SK-N-SH treated with all-trans-retinoic acid at 6 μM for 48 hours (cell line): ENCODE measurements at regions not wholly inside any gene's neighbourhood (a gene's known extent, or its start where the extent isn't known, plus 50 kb on each side); places are given as distances from the start of the nearest gene placed in this dataset.

ENCODE experiments used
- ATAC-seq: fragments of 200-7000 bp; cut with Tn5 transposase; 3 replicates; pipeline ENCODE4 v1.9.1; 2020; ENCODE audit warnings: mild to moderate bottlenecking, moderate library complexity
- ARNTL ChIP-seq: fragments of 450-650 bp; formaldehyde crosslinking; IDR thresholded peaks from 2 replicates; pipeline ENCODE4 v1.5.0; 2020; ENCODE audit warnings: low read depth, mild to moderate bottlenecking, moderate library complexity, borderline replicate concordance
- CREB5 ChIP-seq: fragments of 250-450 bp; sonication (Bioruptor Pico); IDR thresholded peaks from 2 replicates; pipeline ENCODE4 v1.5.1; 2020; ENCODE audit warnings: low read depth, mild to moderate bottlenecking, moderate library complexity
- CSDC2 ChIP-seq: fragments of 250-450 bp; sonication (Bioruptor Pico); IDR thresholded peaks from 2 replicates; pipeline ENCODE4 v1.5.0; 2020; ENCODE audit warnings: mild to moderate bottlenecking, moderate library complexity
- CSRNP3 ChIP-seq: fragments of 250-450 bp; sonication (Bioruptor Pico); IDR thresholded peaks from 2 replicates; pipeline ENCODE4 v1.5.1; 2021; ENCODE audit warnings: mild to moderate bottlenecking, moderate library complexity
- ESRRG ChIP-seq: fragments of 250-450 bp; sonication (Bioruptor Pico); IDR thresholded peaks from 2 replicates; pipeline ENCODE4 v1.6.1; 2021; ENCODE audit warnings: mild to moderate bottlenecking
- ISL1 ChIP-seq: fragments of 250-450 bp; sonication (Bioruptor Pico); IDR thresholded peaks from 2 replicates; pipeline ENCODE4 v2.1.2; 2022; ENCODE audit warnings: mild to moderate bottlenecking, moderate library complexity
- OSR1 ChIP-seq: fragments of 250-450 bp; sonication (Bioruptor Pico); IDR thresholded peaks from 2 replicates; pipeline ENCODE4 v1.8.0; 2022; ENCODE audit warnings: moderate library complexity, mild to moderate bottlenecking, inconsistent platforms
- PATZ1 ChIP-seq: fragments of 250-450 bp; sonication (Bioruptor Pico); IDR thresholded peaks from 2 replicates; pipeline ENCODE4 v1.8.0; 2020; ENCODE audit warnings: mild to moderate bottlenecking, moderate library complexity, borderline replicate concordance
- POU6F1 ChIP-seq: fragments of 250-450 bp; sonication (Bioruptor Pico); IDR thresholded peaks from 2 replicates; pipeline ENCODE4 v1.8.0; 2021; ENCODE audit warnings: low read depth, mild to moderate bottlenecking, moderate library complexity, borderline replicate concordance
- PPARA ChIP-seq: fragments of 250-450 bp; sonication (Bioruptor Pico); IDR thresholded peaks from 2 replicates; pipeline ENCODE4 v1.5.0; 2020; ENCODE audit warnings: mild to moderate bottlenecking, borderline replicate concordance
- SNAI2 ChIP-seq: fragments of 250-450 bp; sonication (Bioruptor Pico); IDR thresholded peaks from 2 replicates; pipeline ENCODE4 v1.5.0; 2020; ENCODE audit warnings: mild to moderate bottlenecking, moderate library complexity
- TCF4 ChIP-seq: fragments of 250-450 bp; sonication (Bioruptor Pico); IDR thresholded peaks from 2 replicates; pipeline ENCODE4 v1.8.0; 2021; ENCODE audit warnings: mild to moderate bottlenecking, moderate library complexity, borderline replicate concordance
- TOX ChIP-seq: fragments of 250-450 bp; sonication (Bioruptor Pico); IDR thresholded peaks from 2 replicates; pipeline ENCODE4 v1.8.0; 2021; ENCODE audit warnings: mild to moderate bottlenecking, moderate library complexity, borderline replicate concordance
- TSHZ2 ChIP-seq: fragments of 250-450 bp; sonication (Bioruptor Pico); IDR thresholded peaks from 2 replicates; pipeline ENCODE4 v1.5.0; 2020; ENCODE audit warnings: mild to moderate bottlenecking, moderate library complexity
- ZC3H10 ChIP-seq: fragments of 250-450 bp; sonication (Bioruptor Pico); IDR thresholded peaks from 2 replicates; pipeline ENCODE4 v1.5.1; 2021; ENCODE audit warnings: mild to moderate bottlenecking, moderate library complexity
- ZFP3 ChIP-seq: fragments of 250-450 bp; sonication (Bioruptor Pico); IDR thresholded peaks from 2 replicates; pipeline ENCODE4 v1.5.0; 2020; ENCODE audit warnings: mild to moderate bottlenecking, moderate library complexity
- ZFP30 ChIP-seq: fragments of 450-650 bp; formaldehyde crosslinking; IDR thresholded peaks from 2 replicates; pipeline ENCODE4 v1.5.0; 2022; ENCODE audit warnings: mild to moderate bottlenecking, moderate library complexity
- ZNF565 ChIP-seq: fragments of 450-650 bp; formaldehyde crosslinking; conservative IDR thresholded peaks from 2 replicates; pipeline ENCODE4 v1.5.0; 2020; ENCODE audit warnings: low read depth, mild to moderate bottlenecking, moderate library complexity
- ZNF70 ChIP-seq: fragments of 450-650 bp; formaldehyde crosslinking; IDR thresholded peaks from 2 replicates; pipeline ENCODE4 v1.5.0; 2020; ENCODE audit warnings: mild to moderate bottlenecking, moderate library complexity
- ZNF8 ChIP-seq: fragments of 450-650 bp; formaldehyde crosslinking; IDR thresholded peaks from 2 replicates; pipeline ENCODE4 v1.5.0; 2020; ENCODE audit warnings: mild to moderate bottlenecking, moderate library complexity

GRCh38 chr2:155994315-155994714, 338.2 kb downstream of the NR4A2 start:
- TF ChIP-seq ZC3H10: no peak
- no peak for TF ChIP-seq CSRNP3 (CRISPR knock-in tag)
- no peak for TF ChIP-seq CSDC2
- no peak for TF ChIP-seq ZFP3 (CRISPR knock-in tag)
- TF ChIP-seq ZNF565 (CRISPR knock-in tag): no peak
- no peak for TF ChIP-seq ZNF70 (CRISPR knock-in tag)
- no peak for TF ChIP-seq TOX (CRISPR knock-in tag)
- TF ChIP-seq TCF4 (CRISPR knock-in tag): no peak
- no peak for TF ChIP-seq PATZ1 (CRISPR knock-in tag)
- TF ChIP-seq TSHZ2: no peak
- TF ChIP-seq CREB5: no peak
- no peak for TF ChIP-seq POU6F1
- no peak for TF ChIP-seq OSR1
- no peak for TF ChIP-seq ISL1 (CRISPR knock-in tag)
- no peak for TF ChIP-seq SNAI2 (CRISPR knock-in tag)
- no peak for TF ChIP-seq ZNF8 (CRISPR knock-in tag)
- ATAC-seq: no peak

- TF ChIP-seq ZNF565 (CRISPR knock-in tag): no peak
- TF ChIP-seq CSRNP3 (CRISPR knock-in tag): no peak
- no peak for TF ChIP-seq TSHZ2
- TF ChIP-seq ZNF8 (CRISPR knock-in tag): no peak
- TF ChIP-seq TOX (CRISPR knock-in tag): no peak
- TF ChIP-seq ZFP3 (CRISPR knock-in tag): no peak
- no peak for TF ChIP-seq ZC3H10
- no peak for TF ChIP-seq POU6F1
- TF ChIP-seq PPARA (CRISPR knock-in tag): no peak
- no peak for TF ChIP-seq ZNF70 (CRISPR knock-in tag)
- TF ChIP-seq ARNTL (CRISPR knock-in tag): no peak
- TF ChIP-seq ESRRG (CRISPR knock-in tag): no peak
- TF ChIP-seq ISL1 (CRISPR knock-in tag): no peak
- no peak for TF ChIP-seq ZFP30 (CRISPR knock-in tag)
- TF ChIP-seq, all 23 proteins: peak for 0
- no peak for ATAC-seq
Observed at GRCh38 chr2:155983845-155984244, 348.7 kb downstream of the NR4A2 start.
